Muscle of arm (tissue), 1 donor: ENCODE measurements at regions not wholly inside any gene's neighbourhood (a gene's known extent, or its start where the extent isn't known, plus 50 kb on each side); places are given as distances from the start of the nearest gene placed in this dataset.

Experiments used
- DNase-seq: peaks from one replicate; pipeline ENCODE4 v3.0.0-alpha.2; 2013

GRCh38 chr11:95692526-95693260, 96.9 kb downstream of the FAM76B start:
- DNase-seq = no peak

- no peak for DNase-seq
Observed at GRCh38 chr11:95690100-95690499, 99.5 kb downstream of the FAM76B start.

- no peak for DNase-seq
Observed at GRCh38 chr11:95688501-95689222, 100.9 kb downstream of the FAM76B start.

- no peak for DNase-seq
Observed at GRCh38 chr11:95688015-95688414, 101.6 kb downstream of the FAM76B start.

- no peak for DNase-seq
Observed at GRCh38 chr11:95686265-95686664, 103.3 kb downstream of the FAM76B start.

- no peak for DNase-seq
Observed at GRCh38 chr11:95684701-95685100, 104.9 kb downstream of the FAM76B start.

GRCh38 chr11:95684170-95684569, 105.4 kb downstream of the FAM76B start:
- DNase-seq = no peak

GRCh38 chr11:95682552-95682951, 107.0 kb downstream of the FAM76B start:
- DNase-seq = no peak

GRCh38 chr11:95680169-95680929, 109.2 kb downstream of the FAM76B start:
- DNase-seq = peak; percentile 71

GRCh38 chr11:95678988-95679387, 110.6 kb downstream of the FAM76B start:
- no peak for DNase-seq

- no peak for DNase-seq
Observed at GRCh38 chr11:95676308-95676707, 113.3 kb downstream of the FAM76B start.

GRCh38 chr11:95675585-95675984, 114.0 kb downstream of the FAM76B start:
- no peak for DNase-seq

- no peak for DNase-seq
Observed at GRCh38 chr11:95674657-95675358, 114.8 kb downstream of the FAM76B start.

GRCh38 chr11:95671768-95672167, 117.8 kb downstream of the FAM76B start:
- DNase-seq = no peak

- no peak for DNase-seq
Observed at GRCh38 chr11:95668131-95668530, 121.5 kb downstream of the FAM76B start.

- no peak for DNase-seq
Observed at GRCh38 chr11:95661162-95661561, 128.4 kb downstream of the FAM76B start.

- no peak for DNase-seq
Observed at GRCh38 chr11:95660038-95660437, 129.5 kb downstream of the FAM76B start.

GRCh38 chr11:95659088-95659487, 130.5 kb downstream of the FAM76B start:
- DNase-seq = no peak

GRCh38 chr11:95655536-95655935, 134.0 kb downstream of the FAM76B start:
- no peak for DNase-seq

- no peak for DNase-seq
Observed at GRCh38 chr11:95653680-95654079, 135.9 kb downstream of the FAM76B start.

GRCh38 chr11:95653099-95653498, 136.5 kb downstream of the FAM76B start:
- DNase-seq = no peak

- no peak for DNase-seq
Observed at GRCh38 chr11:95652002-95652472, 137.5 kb downstream of the FAM76B start.
